ENCODE measurements at regions not wholly inside any gene's neighbourhood (a gene's known extent, or its start where the extent isn't known, plus 50 kb on each side); places are given as distances from the start of the nearest gene placed in this dataset.

DNA sequence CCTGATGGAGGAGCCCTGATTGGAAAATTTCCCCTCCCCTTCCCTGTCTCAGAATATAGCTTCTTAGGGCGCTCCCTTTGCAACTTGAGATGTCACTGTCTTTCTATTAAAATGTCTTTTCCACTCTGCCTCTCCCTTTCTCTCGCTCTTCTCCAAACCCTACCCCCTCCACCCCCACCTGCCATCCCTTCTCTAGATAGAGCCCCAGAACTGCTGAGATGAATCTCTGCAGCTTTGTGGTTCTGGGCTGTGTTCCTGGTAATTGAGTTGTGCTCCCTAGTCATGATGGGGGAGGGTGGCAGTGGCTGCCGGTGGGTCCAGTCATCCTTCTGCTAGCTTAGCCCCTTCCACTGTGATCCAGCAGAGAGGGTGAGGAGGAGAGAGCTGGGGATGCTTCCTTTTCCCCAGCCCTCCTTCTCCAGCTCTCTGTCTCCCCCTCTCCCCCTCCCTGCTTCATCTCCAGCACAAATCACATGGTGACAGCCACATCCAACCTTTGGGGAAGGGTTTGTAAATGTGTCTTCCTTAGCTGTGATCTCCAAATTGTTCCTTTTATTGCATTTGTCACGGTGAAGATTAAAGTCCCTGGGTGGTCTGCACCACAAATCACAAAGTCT is 50.8 kb upstream of the BTRC start:
- Histone ChIP-seq H3K4me1 (peaks cover under 1 to 5% of the 10 kb centered on the region in 2 donors), H3K9me3 (no peaks in the 10 kb centered on the region), H3K27me3 (no peaks in the 10 kb centered on the region), H3K4me3 (no peak overlapping the region), H3K27ac (no peak overlapping the region), H3K36me3 (no peaks in the 10 kb centered on the region)
- DNase-seq (no peak), ATAC-seq (no peak)
- in situ Hi-C loops (cut with MboI; ENCODE audit: low sequenced_read_pairs in 4 of 4): loop anchor here (10.0 to 25.0 kb wide), 5 partner anchors 134 to 262 kb away; no protein-coding TSS in a partner anchor
- no peak for TF ChIP-seq POLR2A (IDR thresholded peaks at IDR 0.05)
- TF ChIP-seq, protein P1, sequence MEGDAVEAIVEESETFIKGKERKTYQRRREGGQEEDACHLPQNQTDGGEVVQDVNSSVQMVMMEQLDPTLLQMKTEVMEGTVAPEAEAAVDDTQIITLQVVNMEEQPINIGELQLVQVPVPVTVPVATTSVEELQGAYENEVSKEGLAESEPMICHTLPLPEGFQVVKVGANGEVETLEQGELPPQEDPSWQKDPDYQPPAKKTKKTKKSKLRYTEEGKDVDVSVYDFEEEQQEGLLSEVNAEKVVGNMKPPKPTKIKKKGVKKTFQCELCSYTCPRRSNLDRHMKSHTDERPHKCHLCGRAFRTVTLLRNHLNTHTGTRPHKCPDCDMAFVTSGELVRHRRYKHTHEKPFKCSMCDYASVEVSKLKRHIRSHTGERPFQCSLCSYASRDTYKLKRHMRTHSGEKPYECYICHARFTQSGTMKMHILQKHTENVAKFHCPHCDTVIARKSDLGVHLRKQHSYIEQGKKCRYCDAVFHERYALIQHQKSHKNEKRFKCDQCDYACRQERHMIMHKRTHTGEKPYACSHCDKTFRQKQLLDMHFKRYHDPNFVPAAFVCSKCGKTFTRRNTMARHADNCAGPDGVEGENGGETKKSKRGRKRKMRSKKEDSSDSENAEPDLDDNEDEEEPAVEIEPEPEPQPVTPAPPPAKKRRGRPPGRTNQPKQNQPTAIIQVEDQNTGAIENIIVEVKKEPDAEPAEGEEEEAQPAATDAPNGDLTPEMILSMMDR (IDR thresholded peaks at IDR 0.05 in 4 of 5, conservative IDR thresholded peaks at IDR 0.05 in 1 of 5): no peak
- intact Hi-C loops (cut with DNase I; ENCODE audit: low total_unique reads): no loop called here

All from gastrocnemius medialis (tissue), 4 donors.